ENCODE measurements at regions not wholly inside any gene's neighbourhood (a gene's known extent, or its start where the extent isn't known, plus 50 kb on each side); places are given as distances from the start of the nearest gene placed in this dataset.

DNA sequence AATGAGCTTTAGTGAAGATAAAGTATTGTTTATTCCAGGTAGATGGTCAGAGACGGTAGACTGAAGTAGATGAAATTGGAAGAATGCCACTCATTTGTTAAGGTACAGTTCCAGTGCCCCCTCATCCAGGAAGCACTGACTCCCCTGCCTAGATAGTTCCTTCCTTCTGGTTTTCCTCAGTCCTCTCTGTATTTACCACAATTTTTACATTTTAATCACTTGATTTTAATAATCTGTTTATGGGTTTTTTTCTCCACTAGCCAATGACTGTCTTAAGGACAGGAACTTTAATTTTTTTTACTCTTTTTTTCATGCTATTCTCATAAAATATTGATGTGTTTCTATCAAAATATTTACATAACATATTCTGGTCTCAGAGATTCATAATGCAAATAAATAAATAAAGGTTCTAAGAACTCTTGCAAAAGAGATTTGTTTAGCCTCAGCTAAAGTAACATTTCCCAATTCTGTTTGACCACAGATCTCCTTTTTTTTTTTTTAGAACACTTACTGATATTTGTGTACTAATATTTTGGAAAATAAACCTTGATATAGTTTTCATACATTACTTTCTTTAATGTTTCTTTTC lies 651.6 kb downstream of the PLPP3 start:
- DNase-seq (ENCODE audit: low read depth in 1 of 2, low spot score in 1 of 2): no peak
- H3K27ac ChIP-seq (replicated peaks): no peak overlapping the region
- no peak overlapping the region for H3K4me3 ChIP-seq (replicated peaks; ENCODE audit: insufficient read depth, low read length)
- H3K27me3 ChIP-seq (ENCODE audit: insufficient read depth, poor library complexity, severe bottlenecking): no peaks in the 10 kb centered on the region
- no peak for TF ChIP-seq POLR2AphosphoS5 (IDR thresholded peaks at IDR 0.05; ENCODE audit: low read depth)
- TF ChIP-seq SPI1 (IDR thresholded peaks at IDR 0.05; ENCODE audit: borderline replicate concordance, low read depth): no peak

DNA sequence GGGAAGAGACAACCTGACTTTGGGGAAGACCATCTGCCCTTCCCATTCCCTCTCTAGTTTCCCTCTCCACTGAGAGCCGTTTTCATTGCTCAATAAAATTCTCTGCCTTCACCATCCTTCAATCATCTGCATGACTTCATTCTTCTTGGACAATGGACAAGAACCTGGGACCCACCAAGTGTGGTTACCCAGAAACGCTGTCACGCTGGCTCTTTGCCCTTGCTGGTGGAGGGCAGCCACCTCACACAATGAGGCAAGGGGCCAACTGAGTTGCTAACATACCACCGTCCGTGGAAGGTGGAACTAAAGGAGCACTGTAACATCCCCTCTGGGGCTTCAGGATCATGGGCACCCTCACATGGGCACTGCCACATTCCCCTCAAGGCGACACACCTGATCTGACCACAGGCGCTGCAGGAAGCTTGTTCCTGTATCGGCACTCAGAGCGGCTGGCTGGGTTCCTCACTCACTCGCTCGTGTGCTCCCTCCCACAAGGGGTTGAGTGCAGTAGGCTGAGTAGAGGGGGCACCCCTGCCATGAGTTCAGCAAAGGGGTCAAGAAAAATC lies 652.4 kb downstream of the PLPP3 start:
- Histone ChIP-seq H3K27ac (replicated peaks) (no peak overlapping the region), H3K27me3 (ENCODE audit: insufficient read depth, poor library complexity, severe bottlenecking) (no peaks in the 10 kb centered on the region), H3K4me3 (replicated peaks; ENCODE audit: insufficient read depth, low read length) (no peak overlapping the region)
- no peak for TF ChIP-seq POLR2AphosphoS5 (IDR thresholded peaks at IDR 0.05; ENCODE audit: low read depth)
- TF ChIP-seq REST (IDR thresholded peaks at IDR 0.05; ENCODE audit: insufficient replicate concordance, low read depth): no peak
- no peak for TF ChIP-seq SPI1 (IDR thresholded peaks at IDR 0.05; ENCODE audit: borderline replicate concordance, low read depth)
- TF ChIP-seq GABPA (IDR thresholded peaks at IDR 0.05; ENCODE audit: low read depth): no peak
- TF ChIP-seq CTCF (IDR thresholded peaks at IDR 0.05; ENCODE audit: insufficient read depth, low read length): no peak
- DNase-seq (ENCODE audit: low read depth in 1 of 2, low spot score in 1 of 2): no peak

DNA sequence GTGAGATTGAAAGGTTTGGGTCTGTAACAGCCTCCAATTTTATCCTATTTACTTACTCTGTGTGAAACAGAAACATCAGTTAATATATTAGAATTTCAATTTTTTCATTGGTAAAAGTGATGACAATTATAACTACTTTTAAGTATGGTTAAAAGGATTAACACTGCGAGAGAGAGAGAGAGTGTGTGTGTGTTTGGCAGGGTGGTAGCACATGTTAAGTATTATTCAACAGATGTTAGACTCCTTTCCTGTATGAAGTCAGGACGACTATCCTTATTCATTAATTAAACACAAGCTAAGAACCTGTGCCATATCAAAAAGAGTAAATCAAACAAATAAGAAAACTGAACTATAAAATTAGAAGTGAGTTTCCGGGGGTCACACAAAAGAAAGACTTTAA lies 662.5 kb downstream of the PLPP3 start:
- no peaks in the 10 kb centered on the region for H3K27me3 ChIP-seq (ENCODE audit: insufficient read depth, poor library complexity, severe bottlenecking)
- no peak for TF ChIP-seq POLR2AphosphoS5 (IDR thresholded peaks at IDR 0.05; ENCODE audit: low read depth)
- no peak for TF ChIP-seq REST (IDR thresholded peaks at IDR 0.05; ENCODE audit: insufficient replicate concordance, low read depth)
- no peak for TF ChIP-seq GABPA (IDR thresholded peaks at IDR 0.05; ENCODE audit: low read depth)
- no peak for TF ChIP-seq SPI1 (IDR thresholded peaks at IDR 0.05; ENCODE audit: borderline replicate concordance, low read depth)
- no peak for TF ChIP-seq CTCF (IDR thresholded peaks at IDR 0.05; ENCODE audit: insufficient read depth, low read length)
- no peak overlapping the region for H3K27ac ChIP-seq (replicated peaks)
- H3K4me3 ChIP-seq (replicated peaks; ENCODE audit: insufficient read depth, low read length): no peak overlapping the region
- DNase-seq (ENCODE audit: low read depth in 1 of 2, low spot score in 1 of 2): no peak

DNA sequence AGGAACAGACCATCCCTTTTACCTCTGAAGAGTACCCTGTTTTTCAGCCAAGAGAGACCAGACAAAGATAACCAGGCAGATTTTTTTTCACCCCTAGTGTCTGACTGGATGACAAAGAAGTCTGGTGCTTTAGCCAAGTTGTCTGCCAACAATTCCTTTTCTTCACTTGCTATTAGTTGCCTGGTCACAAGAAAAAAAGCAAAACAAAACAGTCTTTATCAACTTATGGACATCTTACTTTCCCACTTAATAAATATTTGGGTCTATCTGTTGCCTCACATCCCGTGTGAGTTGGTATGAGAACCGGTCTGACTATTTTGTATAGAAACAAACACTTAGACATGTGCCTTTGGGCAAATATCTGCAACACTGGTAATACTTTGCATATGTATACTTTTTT lies 662.9 kb downstream of the PLPP3 start:
- no peak for DNase-seq (ENCODE audit: low read depth in 1 of 2, low spot score in 1 of 2)
- H3K27ac ChIP-seq (replicated peaks): no peak overlapping the region
- H3K27me3 ChIP-seq (ENCODE audit: insufficient read depth, poor library complexity, severe bottlenecking): no peaks in the 10 kb centered on the region
- H3K4me3 ChIP-seq (replicated peaks; ENCODE audit: insufficient read depth, low read length): no peak overlapping the region
- no peak for TF ChIP-seq POLR2AphosphoS5 (IDR thresholded peaks at IDR 0.05; ENCODE audit: low read depth)
- TF ChIP-seq SPI1 (IDR thresholded peaks at IDR 0.05; ENCODE audit: borderline replicate concordance, low read depth): no peak
- TF ChIP-seq REST (IDR thresholded peaks at IDR 0.05; ENCODE audit: insufficient replicate concordance, low read depth): no peak
- TF ChIP-seq CTCF (IDR thresholded peaks at IDR 0.05; ENCODE audit: insufficient read depth, low read length): no peak
- no peak for TF ChIP-seq GABPA (IDR thresholded peaks at IDR 0.05; ENCODE audit: low read depth)
